IMR-90 (cell line): ENCODE measurements at regions not wholly inside any gene's neighbourhood (a gene's known extent, or its start where the extent isn't known, plus 50 kb on each side); places are given as distances from the start of the nearest gene placed in this dataset.

Experiments
- ATAC-seq: fragments of 200-7000 bp; cut with Tn5 transposase; 2 replicates; pipeline ENCODE4 v1.9.1; 2020; ENCODE audit warnings: low read depth, mild to moderate bottlenecking, moderate library complexity
- BruUV-seq: library from RNA; stranded (reverse); fragments of 400-500 nt; replicated peaks from 2 replicates; lab custom pipeline; 2021; lab: Mats Ljungman, UMichigan
- CTCF ChIA-PET: fragments of 300-600 bp; formaldehyde crosslinking; extraction: SDS; loops from one replicate; lab custom pipeline; 2021; ENCODE audit warnings: antibody characterized with exemption; lab: Yijun Ruan, JAX
- POLR2A ChIA-PET: fragments of 300-600 bp; sonication (Branson Sonifier 250); formaldehyde crosslinking; loops from one replicate; lab custom pipeline; 2022; ENCODE audit warnings: antibody characterized with exemption; ENCODE audit not compliant: unreplicated experiment; lab: Charles Lee
- DNase-seq: peaks from one replicate; pipeline ENCODE4 v3.0.0; 2013
- H2AFZ ChIP-seq: replicated peaks from 2 replicates; pipeline ENCODE3; 2013; ENCODE audit warnings: low read length, mild to moderate bottlenecking; ENCODE audit not compliant: poor library complexity
- H2AK5ac ChIP-seq: 2 replicates; pipeline ENCODE4 v1.6.1; 2013; ENCODE audit warnings: low read depth, low read length, inconsistent platforms
- H2AK9ac ChIP-seq: replicated peaks from 2 replicates; pipeline ENCODE3; 2013; ENCODE audit warnings: mild to moderate bottlenecking, low read depth, low read length, moderate library complexity; ENCODE audit not compliant: poor library complexity
- H2BK120ac ChIP-seq: 2 replicates; pipeline ENCODE4 v1.6.1; 2013; ENCODE audit warnings: low read depth, low read length, inconsistent platforms
- H2BK15ac ChIP-seq: 3 replicates; pipeline ENCODE4 v1.6.1; 2013; ENCODE audit warnings: low read depth, low read length, inconsistent platforms
- H2BK20ac ChIP-seq: 2 replicates; pipeline ENCODE4 v1.6.1; 2013; ENCODE audit warnings: low read depth, mild to moderate bottlenecking, inconsistent platforms, low read length, moderate library complexity
- H2BK5ac ChIP-seq: 2 replicates; pipeline ENCODE4 v1.6.1; 2013; ENCODE audit warnings: mild to moderate bottlenecking, low read depth, low read length, inconsistent platforms; ENCODE audit not compliant: poor library complexity, severe bottlenecking
- H3K14ac ChIP-seq: replicated peaks from 2 replicates; pipeline ENCODE4 v1.6.1; 2013; ENCODE audit warnings: low read depth, low read length, inconsistent platforms
- H3K18ac ChIP-seq: 2 replicates; pipeline ENCODE4 v1.6.1; 2013; ENCODE audit warnings: low read depth, low read length, control low read depth
- H3K23ac ChIP-seq: 2 replicates; pipeline ENCODE4 v1.6.1; 2013; ENCODE audit warnings: low read depth, low read length, inconsistent platforms
- H3K27ac ChIP-seq: 2 replicates; pipeline ENCODE4 v1.5.1; 2013; ENCODE audit warnings: mild to moderate bottlenecking, control low read depth, low read length; ENCODE audit not compliant: insufficient read depth
- H3K27me3 ChIP-seq: 2 replicates; pipeline ENCODE4 v1.6.1; 2013; ENCODE audit warnings: low read length; ENCODE audit not compliant: control insufficient read depth, insufficient read depth
- H3K36me3 ChIP-seq: 2 replicates; pipeline ENCODE4 v1.6.1; 2013; ENCODE audit warnings: low read length, mixed read lengths; ENCODE audit not compliant: control insufficient read depth, insufficient read depth
- H3K4ac ChIP-seq: 2 replicates; pipeline ENCODE4 v1.6.1; 2013; ENCODE audit warnings: low read depth, low read length, inconsistent platforms
- H3K4me1 ChIP-seq: 2 replicates; pipeline ENCODE4 v1.6.1; 2013; ENCODE audit warnings: low read length, mixed read lengths; ENCODE audit not compliant: control insufficient read depth, insufficient read depth
- H3K4me2 ChIP-seq: 2 replicates; pipeline ENCODE4 v1.6.1; 2013; ENCODE audit warnings: low read depth, mild to moderate bottlenecking, control low read depth, low read length, moderate library complexity
- H3K4me3 ChIP-seq: 2 replicates; pipeline ENCODE4 v1.5.1; 2013; ENCODE audit warnings: low read depth, mild to moderate bottlenecking, control low read depth, low read length, moderate library complexity; ENCODE audit not compliant: insufficient read depth
- H3K56ac ChIP-seq: 2 replicates; pipeline ENCODE4 v1.6.1; 2013; ENCODE audit warnings: low read length, inconsistent platforms; ENCODE audit not compliant: insufficient read depth; ENCODE audit errors: extremely low read depth
- H3K79me1 ChIP-seq, 2 experiments: 2 replicates each; pipeline ENCODE4 v1.6.1; 2013; ENCODE audit warnings: low read length in 2 of 2, inconsistent platforms in 1 of 2, low read depth in 1 of 2
- H3K9ac ChIP-seq: 2 replicates; pipeline ENCODE4 v1.6.1; 2013; ENCODE audit warnings: low read depth, low read length, control low read depth
- H3K9me1 ChIP-seq: 2 replicates; pipeline ENCODE4 v1.6.1; 2013; ENCODE audit warnings: low read length, inconsistent platforms; ENCODE audit not compliant: insufficient read depth
- H3K9me3 ChIP-seq: 2 replicates; pipeline ENCODE4 v1.6.1; 2013; ENCODE audit warnings: low read length; ENCODE audit not compliant: control insufficient read depth, insufficient read depth
- H4K20me1 ChIP-seq: 2 replicates; pipeline ENCODE4 v1.6.1; 2013; ENCODE audit warnings: low read length, inconsistent platforms; ENCODE audit not compliant: insufficient read depth
- H4K5ac ChIP-seq: 2 replicates; pipeline ENCODE4 v1.6.1; 2013; ENCODE audit warnings: mild to moderate bottlenecking, low read depth, low read length, control low read depth
- H4K8ac ChIP-seq, 2 experiments: 2 replicates each; pipeline ENCODE4 v1.6.1; 2013; ENCODE audit warnings: low read depth in 2 of 2, low read length in 2 of 2, control low read depth in 1 of 2, inconsistent platforms in 1 of 2
- H4K91ac ChIP-seq: 2 replicates; pipeline ENCODE4 v1.6.1; 2013; ENCODE audit warnings: low read depth, low read length, inconsistent platforms; ENCODE audit not compliant: insufficient read depth
- RFX5 ChIP-seq: IDR thresholded peaks from 2 replicates; pipeline ENCODE4 v1.8.0; 2012; ENCODE audit warnings: low read depth, mild to moderate bottlenecking, low read length, moderate library complexity
- WGBS, 2 experiments: methylation state at CpG; one replicate each; pipeline versions ENCODE4 v1.1.5 to v1.1.7; 2013; ENCODE audit warnings: missing lambda C conversion rate in 2 of 2; ENCODE audit not compliant: insufficient read length in 1 of 2; ENCODE audit errors: extremely low coverage in 2 of 2; 5-methylcytosine and 5-hydroxymethylcytosine counted together
- dilution Hi-C: fragments of 300-500 bp; cut with HindIII; formaldehyde crosslinking; loops from one replicate; pipeline ENCODE4 v1.14.3; 2018; ENCODE audit warnings: low sequenced_read_pairs; ENCODE audit not compliant: unreplicated experiment
- in situ Hi-C: fragments of 300-500 bp; cut with MboI; formaldehyde crosslinking; loops from 3 replicates; pipeline ENCODE4 v1.14.3; 2019; ENCODE audit warnings: low sequenced_read_pairs, inconsistent platforms, mixed read lengths
- intact Hi-C: fragments of 100-400 bp; cut with micrococcal nuclease; formaldehyde crosslinking; loops from 2 replicates; pipeline ENCODE4 v1.10.0; 2022

- no CpG with 5 or more reads among the region's 4 CpGs for WGBS, 2 experiments
- CTCF ChIA-PET, result interaction anchor here (1.2 to 2.2 kb wide), 3 partner anchors 10 to 323 kb away, joined by 3 to 11 read pairs (median 4); no protein-coding TSS in a partner anchor
Measured at GRCh38 chr5:38764937-38765391, 80.8 kb upstream of the OSMR start.

More at GRCh38 chr5:38764937-38765391, 80.8 kb upstream of the OSMR start:
- Histone ChIP-seq H3K14ac (no peak overlapping the region), H4K91ac (no peak overlapping the region), H3K27ac (peak overlapping the region; percentile 57; the same call in 1 of the 2 replicates), H3K23ac (no peak overlapping the region), H2BK5ac (peak overlapping the region; percentile 61), H4K20me1 (peaks cover 4% of the 10 kb centered on the region; the same call in 1 of the 2 replicates), H3K18ac (no peak overlapping the region), H3K9me3 (peaks cover 12% of the 10 kb centered on the region), H4K5ac (no peak overlapping the region; the same call in 1 of the 2 replicates), H3K9me1 (no peaks in the 10 kb centered on the region), H2BK120ac (peak overlapping the region; percentile 7), H3K4ac (no peak overlapping the region), H2AFZ (no peak overlapping the region), H2BK15ac (peak overlapping the region; percentile 41; the same call in 1 of the 3 replicates), H2BK20ac (no peak overlapping the region), H3K4me2 (peak overlapping the region; percentile 3; the same call in 1 of the 2 replicates), H3K56ac (peak overlapping the region; percentile 6; the same call in 1 of the 2 replicates), H3K9ac (no peak overlapping the region), H3K27me3 (peaks cover 23% of the 10 kb centered on the region), H2AK9ac (no peak overlapping the region), H3K4me1 (peaks cover 5% of the 10 kb centered on the region), H3K4me3 (no peak overlapping the region), H4K8ac (peak overlapping the region in 1 of 2 experiments; percentile 57; a peak in 2 of 4 replicates), H3K36me3 (no peaks in the 10 kb centered on the region), H2AK5ac (0 out of 2 replicates have a peak overlapping the region, but pooled peaks have one; percentile 3), H3K79me1 (no peaks in the 10 kb centered on the region)
- no TSS peak for BruUV-seq
- TF ChIP-seq RFX5, result no peak
- intact Hi-C loops, result loop anchor here (1.0 to 5.0 kb wide), 3 partner anchors 18 to 208 kb away; partner anchors contain the start of gene LIFR
- in situ Hi-C loops, result no loop called here
- ATAC-seq (peak; percentile 72), DNase-seq (peak; percentile 84)
- dilution Hi-C loops, result no loop called here
- POLR2A ChIA-PET, result interaction anchor here (0.6 kb wide), 1 partner anchor 42 kb away, joined by 3 read pairs; no protein-coding TSS in a partner anchor
